CD1c-positive myeloid dendritic cell (primary cell): ENCODE measurements at regions not wholly inside any gene's neighbourhood (a gene's known extent, or its start where the extent isn't known, plus 50 kb on each side); places are given as distances from the start of the nearest gene placed in this dataset.
A peak's percentile ranks its signal among the peaks of the same experiment; 100 is the strongest.

ENCODE experiments used
- DNase-seq: peaks from one replicate; pipeline ENCODE4 v3.0.0-alpha.2; 2016; ENCODE audit errors: extremely low spot score

- DNase-seq = no peak
Measured at GRCh38 chrX:39140581-39140980, 339.3 kb downstream of the MID1IP1 start.

- DNase-seq = peak; percentile 67
Measured at GRCh38 chrX:39144323-39144722, 343.1 kb downstream of the MID1IP1 start.

GRCh38 chrX:39144956-39145355, 343.7 kb downstream of the MID1IP1 start:
- DNase-seq = peak; percentile 82

- DNase-seq = no peak
Measured at GRCh38 chrX:39145859-39146258, 344.6 kb downstream of the MID1IP1 start.

GRCh38 chrX:39149761-39150160, 348.5 kb downstream of the MID1IP1 start:
- peak; percentile 67 for DNase-seq

GRCh38 chrX:39150220-39150619, 349.0 kb downstream of the MID1IP1 start:
- DNase-seq = no peak

GRCh38 chrX:39150621-39151020, 349.4 kb downstream of the MID1IP1 start:
- no peak for DNase-seq

GRCh38 chrX:39152106-39152649, 350.9 kb downstream of the MID1IP1 start:
- DNase-seq = peak; percentile 47

GRCh38 chrX:39156051-39156450, 354.8 kb downstream of the MID1IP1 start:
- no peak for DNase-seq

GRCh38 chrX:39157006-39157405, 355.7 kb downstream of the MID1IP1 start:
- DNase-seq = no peak

- DNase-seq = no peak
Measured at GRCh38 chrX:39157796-39158195, 356.5 kb downstream of the MID1IP1 start.

GRCh38 chrX:39158801-39159657, 357.8 kb downstream of the MID1IP1 start:
- DNase-seq = peak; percentile 88

- DNase-seq = peak; percentile 38
Measured at GRCh38 chrX:39159921-39160507, 358.8 kb downstream of the MID1IP1 start.

GRCh38 chrX:39161611-39162255, 360.5 kb downstream of the MID1IP1 start:
- DNase-seq = peak; percentile 45

- peak; percentile 31 for DNase-seq
Measured at GRCh38 chrX:39162322-39162735, 361.1 kb downstream of the MID1IP1 start.

- no peak for DNase-seq
Measured at GRCh38 chrX:39163581-39164126, 362.4 kb downstream of the MID1IP1 start.

- no peak for DNase-seq
Measured at GRCh38 chrX:39164212-39164611, 363.0 kb downstream of the MID1IP1 start.

GRCh38 chrX:39165185-39165584, 363.9 kb downstream of the MID1IP1 start:
- no peak for DNase-seq

- no peak for DNase-seq
Measured at GRCh38 chrX:39165773-39166172, 364.5 kb downstream of the MID1IP1 start.

GRCh38 chrX:39167791-39168190, 366.5 kb downstream of the MID1IP1 start:
- DNase-seq = no peak

GRCh38 chrX:39168609-39169008, 367.4 kb downstream of the MID1IP1 start:
- no peak for DNase-seq

GRCh38 chrX:39169976-39170375, 368.7 kb downstream of the MID1IP1 start:
- DNase-seq = peak; percentile 16
